CD14-positive monocyte (primary cell): ENCODE measurements at regions not wholly inside any gene's neighbourhood (a gene's known extent, or its start where the extent isn't known, plus 50 kb on each side); places are given as distances from the start of the nearest gene placed in this dataset.

ENCODE experiments used
- DNase-seq, 3 donors: peaks; one replicate each; pipeline ENCODE4 v3.0.0-alpha.2; 2011 to 2022
- H2AFZ ChIP-seq: 2 replicates; pipeline ENCODE4 v1.6.0; 2012; ENCODE audit warnings: mild to moderate bottlenecking, low read depth, low read length, inconsistent platforms; ENCODE audit not compliant: insufficient read depth, poor library complexity, severe bottlenecking
- H3K27ac ChIP-seq, 2 donors: 1 replicate in 1 of 2; 2 replicates in 1 of 2; pipeline ENCODE4 v1.5.1; 2012 to 2013; ENCODE audit warnings: low read length in 2 of 2, control low read depth in 1 of 2, inconsistent platforms in 1 of 2, low read depth in 1 of 2, mild to moderate bottlenecking in 1 of 2
- H3K27me3 ChIP-seq, 2 donors: one replicate each; pipeline versions ENCODE4 v1.6.0 to v1.6.1; 2011 to 2013; ENCODE audit warnings: low read length in 2 of 2; ENCODE audit not compliant: control insufficient read depth in 2 of 2, insufficient read depth in 2 of 2
- H3K36me3 ChIP-seq, 2 donors: replicated peaks in 1 of 2; 1 replicate in 1 of 2; 2 replicates in 1 of 2; pipeline versions ENCODE4 v1.5.1 to v1.6.1; 2012 to 2013; ENCODE audit warnings: low read length in 2 of 2, control low read depth in 1 of 2, inconsistent platforms in 1 of 2, mild to moderate bottlenecking in 1 of 2; ENCODE audit not compliant: insufficient read depth in 2 of 2, control insufficient read depth in 1 of 2
- H3K4me1 ChIP-seq, 2 donors: 1 replicate in 1 of 2; 2 replicates in 1 of 2; pipeline versions ENCODE4 v1.5.1 to v1.6.1; 2012 to 2013; ENCODE audit warnings: low read length in 2 of 2, control low read depth in 1 of 2, inconsistent platforms in 1 of 2, mild to moderate bottlenecking in 1 of 2, moderate library complexity in 1 of 2; ENCODE audit not compliant: insufficient read depth in 2 of 2, control insufficient read depth in 1 of 2
- H3K4me2 ChIP-seq: replicated peaks from 2 replicates; pipeline ENCODE3; 2012; ENCODE audit warnings: low read length, moderate library complexity, mild to moderate bottlenecking; ENCODE audit not compliant: poor library complexity, severe bottlenecking; ENCODE audit errors: extremely low read depth
- H3K4me3 ChIP-seq, 3 experiments: fragments of 200-600 bp in 1 of 3; sonication (generic) in 1 of 3; replicated peaks in 1 of 3; 1 replicate in 2 of 3; 2 replicates in 1 of 3; pipeline ENCODE4 v1.5.1; 2011 to 2013; ENCODE audit warnings: low read length in 3 of 3, mild to moderate bottlenecking in 3 of 3, control low read depth in 2 of 3, low read depth in 2 of 3, inconsistent platforms in 1 of 3, moderate library complexity in 1 of 3
- H3K79me2 ChIP-seq: 2 replicates; pipeline ENCODE4 v1.6.0; 2012; ENCODE audit warnings: mild to moderate bottlenecking, control low read depth, inconsistent platforms, low read length, moderate library complexity; ENCODE audit not compliant: insufficient read depth
- H3K9ac ChIP-seq: 2 replicates; pipeline ENCODE4 v1.6.0; 2017; ENCODE audit warnings: low read length, mild to moderate bottlenecking; ENCODE audit not compliant: insufficient read depth, poor library complexity, severe bottlenecking
- H3K9me3 ChIP-seq, 2 donors: replicated peaks in 1 of 2; 1 replicate in 1 of 2; 2 replicates in 1 of 2; pipeline versions ENCODE4 v1.5.1 to v1.6.1; 2012 to 2013; ENCODE audit warnings: low read length in 2 of 2, control low read depth in 1 of 2; ENCODE audit not compliant: control insufficient read depth in 1 of 2, insufficient read depth in 1 of 2
- H4K20me1 ChIP-seq: 2 replicates; pipeline ENCODE4 v1.6.0; 2012; ENCODE audit warnings: mild to moderate bottlenecking, low read length, control low read depth, moderate library complexity; ENCODE audit not compliant: insufficient read depth
- H3K27ac Mint-ChIP-seq, 7 donors: one replicate each; pipeline ENCODE4 v1.8.0; 2020; ENCODE audit warnings: mild to moderate bottlenecking in 7 of 7, mixed read lengths in 7 of 7, moderate library complexity in 6 of 7, inconsistent platforms in 2 of 7
- H3K27me3 Mint-ChIP-seq, 3 donors: one replicate each; pipeline ENCODE4 v1.8.0; 2021 to 2022; ENCODE audit warnings: low read depth in 3 of 3, mild to moderate bottlenecking in 3 of 3, mixed read lengths in 3 of 3, moderate library complexity in 3 of 3, inconsistent platforms in 1 of 3
- H3K36me3 Mint-ChIP-seq, 2 donors: one replicate each; pipeline ENCODE4 v1.8.0; 2020; ENCODE audit warnings: mixed read lengths in 2 of 2, inconsistent platforms in 1 of 2, mild to moderate bottlenecking in 1 of 2
- H3K4me1 Mint-ChIP-seq: one replicate; pipeline ENCODE4 v1.8.0; 2020; ENCODE audit warnings: mild to moderate bottlenecking, mixed read lengths
- H3K4me3 Mint-ChIP-seq, 2 donors: one replicate each; pipeline ENCODE4 v1.8.0; 2020; ENCODE audit warnings: mild to moderate bottlenecking in 2 of 2, mixed read lengths in 2 of 2, moderate library complexity in 1 of 2
- H3K9me3 Mint-ChIP-seq, 7 donors: one replicate each; pipeline ENCODE4 v1.8.0; 2020 to 2022; ENCODE audit warnings: mixed read lengths in 7 of 7, mild to moderate bottlenecking in 6 of 7, moderate library complexity in 6 of 7, inconsistent platforms in 2 of 7
- CTCF ChIP-seq: fragments of 200-600 bp; IDR thresholded peaks from one replicate; pipeline ENCODE4 v1.8.0; 2022; ENCODE audit warnings: antibody characterized with exemption, mild to moderate bottlenecking
- WGBS: methylation state at CpG from one replicate; pipeline ENCODE4 v1.1.5; 2013; ENCODE audit warnings: missing lambda C conversion rate; ENCODE audit not compliant: insufficient coverage; 5-methylcytosine and 5-hydroxymethylcytosine counted together
- intact Hi-C, 2 donors: fragments of 100-400 bp; cut with micrococcal nuclease; formaldehyde crosslinking; loops; one replicate each; pipeline versions ENCODE4 v1.15.0 to v1.15.1; 2023

DNA sequence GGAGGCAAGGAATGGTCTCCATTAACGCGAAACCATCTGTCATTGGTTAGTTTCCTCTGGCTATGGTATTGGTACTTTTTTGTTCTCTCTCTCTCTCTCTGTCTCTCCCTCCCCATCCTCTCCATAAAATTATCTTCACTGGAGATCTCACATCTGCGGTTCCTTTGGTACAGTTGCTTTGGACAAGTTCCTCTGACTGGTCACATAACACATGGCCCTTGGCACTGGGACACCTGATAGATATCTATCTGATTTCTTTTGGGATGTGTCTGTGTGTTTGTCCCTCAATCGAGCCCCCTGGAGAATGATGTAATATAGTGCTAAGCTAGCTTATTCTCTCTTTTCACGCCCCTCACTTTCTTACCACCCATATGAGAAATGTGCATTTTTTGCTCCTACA, 682.0 kb upstream of the B3GALT2 start:
- no peaks in the 10 kb centered on the region for H3K4me1 Mint-ChIP-seq
- Histone ChIP-seq H4K20me1 (no peaks in the 10 kb centered on the region), H3K27ac (no peak overlapping the region), H3K9me3 (no peaks in the 10 kb centered on the region), H3K27me3 (no peaks in the 10 kb centered on the region), H3K4me2 (no peak overlapping the region), H3K9ac (no peak overlapping the region), H3K4me1 (no peaks in the 10 kb centered on the region), H3K79me2 (no peaks in the 10 kb centered on the region), H3K4me3 (no peak overlapping the region), H3K36me3 (no peaks in the 10 kb centered on the region), H2AFZ (no peak overlapping the region)
- intact Hi-C loops, result no loop called here
- WGBS, result no CpG with 5 or more reads among the region's 5 CpGs
- no peaks in the 10 kb centered on the region for H3K36me3 Mint-ChIP-seq
- H3K4me3 Mint-ChIP-seq, result no peak overlapping the region
- peaks cover 0 to 2% (median 0%) of the 10 kb centered on the region in 3 donors for H3K27me3 Mint-ChIP-seq
- TF ChIP-seq CTCF, result no peak
- no peak for DNase-seq
- peaks cover 0 to 15% (median 10%) of the 10 kb centered on the region in 7 donors for H3K9me3 Mint-ChIP-seq
- no peak overlapping the region for H3K27ac Mint-ChIP-seq

GRCh38 chr1:193856261-193856660, 669.8 kb upstream of the B3GALT2 start:
- H3K4me2 ChIP-seq, result no peak overlapping the region
- intact Hi-C loops, result no loop called here

More at GRCh38 chr1:193856261-193856660, 669.8 kb upstream of the B3GALT2 start:
- Mint-ChIP-seq H3K9me3 (peaks cover 0 to 6% (median 5%) of the 10 kb centered on the region in 7 donors), H3K27me3 (no peaks in the 10 kb centered on the region), H3K27ac (no peak overlapping the region), H3K4me3 (no peak overlapping the region), H3K36me3 (no peaks in the 10 kb centered on the region), H3K4me1 (no peaks in the 10 kb centered on the region)
- Histone ChIP-seq H3K27me3 (no peaks in the 10 kb centered on the region), H2AFZ (no peak overlapping the region), H3K79me2 (no peaks in the 10 kb centered on the region), H3K27ac (no peak overlapping the region), H3K9ac (no peak overlapping the region), H3K4me3 (no peak overlapping the region), H3K9me3 (peaks cover 0 to 7% of the 10 kb centered on the region in 2 donors), H3K36me3 (no peaks in the 10 kb centered on the region), H3K4me1 (no peaks in the 10 kb centered on the region), H4K20me1 (no peaks in the 10 kb centered on the region)
- DNase-seq, result no peak
- WGBS, result 81% methylated on average over 5 of the region's 6 CpGs
- TF ChIP-seq CTCF, result no peak
